HepG2 (cell line): ENCODE measurements at regions not wholly inside any gene's neighbourhood (a gene's known extent, or its start where the extent isn't known, plus 50 kb on each side); places are given as distances from the start of the nearest gene placed in this dataset.

Source experiments
- ATAC-seq: fragments of 200-7000 bp; cut with Tn5 transposase; 3 replicates; pipeline ENCODE4 v1.9.1; 2020; ENCODE audit warnings: mild to moderate bottlenecking, moderate library complexity
- BruUV-seq: library from RNA; stranded (reverse); fragments of 400-500 nt; replicated peaks from 2 replicates; lab custom pipeline; 2021; lab: Mats Ljungman, UMichigan
- CTCF ChIA-PET: fragments of 300-600 bp; formaldehyde crosslinking; extraction: SDS; loops from one replicate; lab custom pipeline; 2021; ENCODE audit warnings: low total read pairs, inconsistent platforms, low intra/inter-chr PET ratio; lab: Yijun Ruan, JAX
- POLR2A ChIA-PET: fragments of 350-600 bp; sonication (Branson Sonifier 250); formaldehyde crosslinking; loops from one replicate; lab custom pipeline; 2020; ENCODE audit warnings: antibody characterized with exemption, inconsistent platforms; lab: Yijun Ruan, JAX
- DNase-seq: peaks from one replicate; pipeline ENCODE4 v3.0.0-alpha.2; 2015; ENCODE audit warnings: low spot score
- FAIRE-seq: peaks from 3 replicates; lab custom pipeline; 2011; peaks lifted over from hg19 to GRCh38; lab: Jason Lieb, UNC
- H2AFZ ChIP-seq: one replicate; pipeline ENCODE4 v1.6.1; 2011; ENCODE audit warnings: low read length, inconsistent platforms
- H3K27ac ChIP-seq: fragments of 300-600 bp; 3 replicates; pipeline ENCODE4 v1.8.0; 2011; ENCODE audit warnings: mixed run types, mild to moderate bottlenecking, mixed read lengths, low read length, inconsistent platforms; ENCODE audit not compliant: insufficient read depth; ENCODE audit errors: extremely low read length
- H3K27me3 ChIP-seq, 2 experiments: fragments of 200-600 bp in 1 of 2; 2 replicates in 1 of 2; 3 replicates in 1 of 2; pipeline versions ENCODE4 v1.6.0 to v1.8.0; 2011; ENCODE audit warnings: low read length in 2 of 2, mild to moderate bottlenecking in 2 of 2, moderate library complexity in 2 of 2, inconsistent platforms in 1 of 2; ENCODE audit not compliant: insufficient read depth in 2 of 2, control insufficient read depth in 1 of 2
- H3K36me3 ChIP-seq, 2 experiments: fragments of 200-600 bp in 1 of 2; replicated peaks in 1 of 2; 2 replicates in 1 of 2; 3 replicates in 1 of 2; pipeline versions ENCODE4 v1.5.1 to v1.8.0; 2011; ENCODE audit warnings: low read length in 2 of 2, inconsistent platforms in 1 of 2; ENCODE audit not compliant: insufficient read depth in 2 of 2, control insufficient read depth in 1 of 2
- H3K4me1 ChIP-seq: 2 replicates; pipeline ENCODE4 v1.5.1; 2012; ENCODE audit warnings: low read length, inconsistent platforms; ENCODE audit not compliant: insufficient read depth
- H3K4me2 ChIP-seq: 2 replicates; pipeline ENCODE4 v1.6.0; 2011; ENCODE audit warnings: low read depth, low read length, inconsistent platforms
- H3K4me3 ChIP-seq, 3 experiments: fragments of 200-600 bp in 1 of 3; sonication (generic), shearing (Covaris generic) in 1 of 3; replicated peaks in 1 of 3; 2 replicates each; pipeline ENCODE4 v1.5.1; 2011 to 2016; ENCODE audit warnings: low read length in 3 of 3, inconsistent platforms in 2 of 3, low read depth in 2 of 3, mild to moderate bottlenecking in 2 of 3, control low read depth in 1 of 3, mixed read lengths in 1 of 3; ENCODE audit not compliant: insufficient read depth in 1 of 3
- H3K79me2 ChIP-seq: one replicate; pipeline ENCODE4 v1.6.1; 2011; ENCODE audit warnings: low read length, inconsistent platforms; ENCODE audit not compliant: insufficient read depth
- H3K9ac ChIP-seq: 2 replicates; pipeline ENCODE4 v1.6.0; 2011; ENCODE audit warnings: mild to moderate bottlenecking, low read depth, low read length, inconsistent platforms; ENCODE audit not compliant: insufficient read depth
- H3K9me3 ChIP-seq: 2 replicates; pipeline ENCODE4 v1.5.1; 2012; ENCODE audit warnings: mild to moderate bottlenecking, low read length
- H4K20me1 ChIP-seq: 2 replicates; pipeline ENCODE4 v1.6.0; 2011; ENCODE audit warnings: inconsistent platforms, mild to moderate bottlenecking, low read length, moderate library complexity; ENCODE audit not compliant: insufficient read depth
- ATF7 ChIP-seq, 2 experiments: fragments of 450-650 bp in 1 of 2; sonication (generic) in 1 of 2; formaldehyde crosslinking in 1 of 2; IDR thresholded peaks; 2 replicates each; pipeline versions ENCODE4 v1.4.0 to v1.6.1; 2016 to 2020; ENCODE audit warnings: antibody characterized with exemption in 1 of 2, mild to moderate bottlenecking in 1 of 2, missing genetic modification reagents in 1 of 2
- RFXANK ChIP-seq: IDR thresholded peaks from 2 replicates; pipeline ENCODE4 v1.6.1; 2016
- ZBTB4 ChIP-seq: sonication (generic); formaldehyde crosslinking; IDR thresholded peaks from 2 replicates; pipeline ENCODE4 v1.4.0; 2020; ENCODE audit warnings: missing genetic modification reagents, mild to moderate bottlenecking, borderline replicate concordance
- ZFP90 ChIP-seq: sonication (generic); formaldehyde crosslinking; IDR thresholded peaks from 2 replicates; pipeline ENCODE4 v1.8.0; 2022; ENCODE audit warnings: missing genetic modification reagents, mild to moderate bottlenecking, inconsistent platforms, borderline replicate concordance
- ZNF431 ChIP-seq: sonication (generic); formaldehyde crosslinking; IDR thresholded peaks from 2 replicates; pipeline ENCODE4 v1.9.0; 2022; ENCODE audit warnings: missing genetic modification reagents, low read depth, mild to moderate bottlenecking, borderline replicate concordance
- ZZZ3 ChIP-seq: sonication (generic); formaldehyde crosslinking; IDR thresholded peaks from 2 replicates; pipeline ENCODE4 v1.4.0; 2020; ENCODE audit warnings: missing genetic modification reagents, mild to moderate bottlenecking, borderline replicate concordance
- WGBS: methylation state at CpG from one replicate; pipeline ENCODE4 v1.1.6; 2017; ENCODE audit warnings: low lambda C conversion rate; 5-methylcytosine and 5-hydroxymethylcytosine counted together
- in situ Hi-C: cut with HindIII; loops from 2 replicates; pipeline ENCODE4 v1.10.0; 2017; ENCODE audit warnings: low pct_unique_long_range_greater_than_20kb; ENCODE audit not compliant: extremely low pct_ligation_motif_present
- intact Hi-C: fragments of 100-400 bp; cut with micrococcal nuclease; formaldehyde crosslinking; loops from one replicate; pipeline ENCODE4 v1.10.0; 2022; ENCODE audit not compliant: unreplicated experiment

DNA sequence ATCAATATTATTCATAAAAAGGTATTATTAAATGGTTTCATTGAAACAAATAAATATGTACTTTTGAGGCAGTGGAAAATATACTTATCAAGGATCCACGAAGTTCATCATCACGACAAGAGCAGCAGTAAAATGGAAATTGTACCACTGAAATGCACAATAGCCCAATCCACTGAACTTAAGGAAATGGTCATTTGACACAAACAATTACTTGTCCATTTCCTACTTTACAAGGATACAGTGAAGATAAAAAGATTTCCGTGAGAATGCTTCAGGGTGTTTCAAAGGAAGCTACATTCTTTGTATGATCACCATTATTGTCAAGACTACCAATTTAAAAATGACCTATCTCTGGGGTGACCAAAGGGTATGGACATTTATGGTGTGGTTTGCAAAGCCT lies 210.3 kb downstream of the SYK start (continued):
- TF ChIP-seq ZBTB4 (CRISPR knock-in tag) = no peak
- TF ChIP-seq RFXANK (CRISPR knock-in tag) = no peak
- no peak for TF ChIP-seq ZNF431
- no peak for TF ChIP-seq ZFP90 (CRISPR knock-in tag)

DNA sequence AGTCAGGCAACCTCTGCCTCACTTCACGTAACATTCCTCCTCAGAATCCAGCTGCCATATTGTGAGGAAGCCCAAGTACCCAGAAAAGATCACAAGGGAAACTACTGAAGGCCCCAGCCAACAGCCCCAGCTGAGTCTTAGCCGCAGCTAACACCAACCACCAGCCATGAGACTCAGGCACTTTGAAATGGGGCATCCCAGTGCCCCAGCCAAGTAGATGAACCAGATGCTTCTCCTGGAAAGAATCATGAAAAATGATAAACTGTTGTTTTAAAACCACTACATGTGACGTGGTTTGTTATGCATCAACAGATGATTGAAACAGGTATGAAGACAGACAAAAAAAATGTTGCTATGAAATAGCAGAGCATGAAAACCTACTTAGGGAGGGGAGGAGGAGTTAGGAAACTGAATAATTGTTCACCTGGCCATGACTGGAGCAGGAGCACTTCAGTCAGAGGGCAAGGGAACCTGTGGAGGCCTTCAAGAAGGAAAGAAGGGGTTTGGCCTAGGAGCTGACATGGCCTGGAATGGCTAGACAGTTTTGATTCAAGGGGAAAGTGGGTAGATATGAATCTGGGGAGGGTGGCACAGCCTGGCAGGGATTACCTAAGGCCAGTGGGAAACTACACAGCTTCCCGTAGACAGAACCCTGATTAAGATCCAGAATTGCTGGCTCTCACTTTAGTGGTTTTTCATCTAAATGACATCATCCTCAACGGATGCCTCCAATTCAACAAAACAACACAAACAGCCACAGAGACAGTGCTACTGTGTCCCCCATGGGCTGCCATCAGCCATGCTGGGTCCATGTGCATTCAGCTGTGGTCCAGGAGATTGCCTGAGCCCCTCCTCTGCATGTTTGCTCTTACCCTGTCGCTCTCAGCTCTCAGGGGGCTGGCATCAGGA lies 211.6 kb downstream of the SYK start:
- CTCF ChIA-PET = no interaction called here
- in situ Hi-C loops = no loop called here
- 60% methylated on average over 5 of the region's 6 CpGs for WGBS
- no peak overlapping the region for H3K9ac ChIP-seq
- no peaks in the 10 kb centered on the region for H3K4me1 ChIP-seq
- H3K9me3 ChIP-seq = no peaks in the 10 kb centered on the region
- H3K4me3 ChIP-seq = no peak overlapping the region
- POLR2A ChIA-PET = no interaction called here
- peaks cover 0 to 5% of the 10 kb centered on the region in 2 experiments; a peak in 1 of 5 replicates for H3K27me3 ChIP-seq
- no peak overlapping the region for H3K4me2 ChIP-seq
- TF ChIP-seq ATF7 (IDR thresholded peaks at IDR 0.05) = peak; percentile 32; the same call in 1 of the 2 replicates
- no peak for TF ChIP-seq ATF7 (CRISPR knock-in tag; IDR thresholded peaks at IDR 0.05)
- TF ChIP-seq ZZZ3 = no peak
- intact Hi-C loops = no loop called here
- FAIRE-seq (no peak), DNase-seq (no peak), ATAC-seq (no peak)
- H2AFZ ChIP-seq = no peak overlapping the region
- no TSS peak for BruUV-seq
- H3K27ac ChIP-seq = no peak overlapping the region
- no peaks in the 10 kb centered on the region for H4K20me1 ChIP-seq
- no peaks in the 10 kb centered on the region for H3K36me3 ChIP-seq
- no peaks in the 10 kb centered on the region for H3K79me2 ChIP-seq
